Endothelial cell of umbilical vein (primary cell): ENCODE measurements at regions not wholly inside any gene's neighbourhood (a gene's known extent, or its start where the extent isn't known, plus 50 kb on each side); places are given as distances from the start of the nearest gene placed in this dataset.

Experiments
- BruUV-seq: library from RNA; stranded (reverse); fragments of 400-500 nt; replicated peaks from 2 replicates; lab custom pipeline; 2021; lab: Mats Ljungman, UMichigan
- CTCF ChIA-PET: fragments of 300-600, 350-600 bp; sonication (Branson Sonifier 250); formaldehyde crosslinking; loops from one replicate; lab custom pipeline; 2021; ENCODE audit warnings: antibody characterized with exemption, inconsistent platforms; lab: Charles Lee
- POLR2A ChIA-PET: fragments of 300-600, 350-600 bp; sonication (Branson Sonifier 250); formaldehyde crosslinking; loops from one replicate; lab custom pipeline; 2021; ENCODE audit warnings: antibody characterized with exemption, inconsistent platforms; lab: Charles Lee
- DNase-seq: peaks from one replicate; pipeline ENCODE4 v3.0.0-alpha.2; 2011; ENCODE audit warnings: low read depth, low spot score
- FAIRE-seq: peaks from 2 replicates; lab custom pipeline; 2011; peaks lifted over from hg19 to GRCh38; lab: Jason Lieb, UNC
- H2AFZ ChIP-seq: 2 replicates; pipeline ENCODE4 v1.6.0; 2012; ENCODE audit warnings: low read depth, low read length, control low read depth, inconsistent platforms
- H3K27ac ChIP-seq: 2 replicates; pipeline ENCODE4 v1.5.1; 2011; ENCODE audit warnings: low read depth, mild to moderate bottlenecking, control low read depth, low read length, moderate library complexity; ENCODE audit not compliant: insufficient read depth
- H3K27me3 ChIP-seq, 2 experiments: 2 replicates each; pipeline versions ENCODE4 v1.6.0 to v1.6.1; 2011; ENCODE audit warnings: low read length in 2 of 2, mixed read lengths in 1 of 2; ENCODE audit not compliant: control insufficient read depth in 2 of 2, insufficient read depth in 2 of 2
- H3K36me3 ChIP-seq, 2 experiments: 2 replicates in 1 of 2; 3 replicates in 1 of 2; pipeline ENCODE4 v1.5.1; 2011; ENCODE audit warnings: low read length in 2 of 2, mild to moderate bottlenecking in 1 of 2, moderate library complexity in 1 of 2; ENCODE audit not compliant: control insufficient read depth in 2 of 2, insufficient read depth in 2 of 2; ENCODE audit errors: extremely low read depth in 1 of 2
- H3K4me1 ChIP-seq: 3 replicates; pipeline ENCODE4 v1.5.1; 2011; ENCODE audit warnings: mild to moderate bottlenecking, low read length; ENCODE audit not compliant: control insufficient read depth, insufficient read depth; ENCODE audit errors: extremely low read depth
- H3K4me2 ChIP-seq: 2 replicates; pipeline ENCODE4 v1.6.1; 2011; ENCODE audit warnings: low read length, control low read depth, mixed read lengths; ENCODE audit not compliant: insufficient read depth
- H3K4me3 ChIP-seq, 3 experiments: fragments of 200-600 bp in 1 of 3; sonication (generic), shearing (Covaris generic) in 1 of 3; replicated peaks in 1 of 3; 2 replicates each; pipeline ENCODE4 v1.5.1; 2011 to 2016; ENCODE audit warnings: control low read depth in 3 of 3, low read length in 3 of 3, mild to moderate bottlenecking in 2 of 3, inconsistent platforms in 1 of 3, low read depth in 1 of 3, moderate library complexity in 1 of 3; ENCODE audit not compliant: insufficient read depth in 1 of 3
- H3K79me2 ChIP-seq: 2 replicates; pipeline ENCODE4 v1.6.0; 2012; ENCODE audit warnings: low read length, inconsistent platforms; ENCODE audit not compliant: control insufficient read depth, insufficient read depth
- H3K9ac ChIP-seq: replicated peaks from 2 replicates; pipeline ENCODE3; 2011; ENCODE audit warnings: low read length, control low read depth; ENCODE audit not compliant: insufficient read depth; ENCODE audit errors: extremely low read depth
- H3K9me1 ChIP-seq: replicated peaks from 3 replicates; pipeline ENCODE4 v1.6.0; 2011; ENCODE audit warnings: mild to moderate bottlenecking, low read length; ENCODE audit not compliant: control insufficient read depth, insufficient read depth; ENCODE audit errors: extremely low read depth
- H3K9me3 ChIP-seq: replicated peaks from 2 replicates; pipeline ENCODE4 v1.5.1; 2012; ENCODE audit warnings: low read length, inconsistent platforms; ENCODE audit not compliant: control insufficient read depth, insufficient read depth
- H4K20me1 ChIP-seq: replicated peaks from 2 replicates; pipeline ENCODE3; 2011; ENCODE audit warnings: mild to moderate bottlenecking, low read length; ENCODE audit not compliant: control insufficient read depth, insufficient read depth; ENCODE audit errors: extremely low read depth
- EZH2 ChIP-seq: IDR thresholded peaks from 2 replicates; pipeline ENCODE4 v1.6.1; 2012; ENCODE audit warnings: borderline replicate concordance, low read depth, mild to moderate bottlenecking, moderate library complexity, low read length, inconsistent platforms; ENCODE audit not compliant: severe bottlenecking
- FOS ChIP-seq: IDR thresholded peaks from 2 replicates; pipeline ENCODE4 v1.6.1; 2011; ENCODE audit warnings: mild to moderate bottlenecking, low read length, moderate library complexity, borderline replicate concordance; ENCODE audit not compliant: insufficient read depth
- GATA2 ChIP-seq: IDR thresholded peaks from 2 replicates; pipeline ENCODE4 v1.7.0; 2011; ENCODE audit warnings: low read depth, mild to moderate bottlenecking, moderate library complexity, mixed read lengths, low read length; ENCODE audit not compliant: insufficient read length, insufficient read depth
- JUN ChIP-seq: IDR thresholded peaks from 2 replicates; pipeline ENCODE4 v1.6.1; 2011; ENCODE audit warnings: borderline replicate concordance, low read depth; ENCODE audit not compliant: insufficient read length, insufficient read depth
- MAX ChIP-seq: IDR thresholded peaks from 2 replicates; pipeline ENCODE4 v1.6.1; 2011; ENCODE audit not compliant: insufficient read depth, insufficient read length
- MYC ChIP-seq: IDR thresholded peaks from one replicate; pipeline ENCODE4 v1.6.1; 2011; ENCODE audit warnings: mild to moderate bottlenecking, low read depth, low read length
- POLR2A ChIP-seq: IDR thresholded peaks from 2 replicates; pipeline ENCODE4 v1.6.1; 2012; ENCODE audit warnings: low read depth, mild to moderate bottlenecking, control low read depth, low read length
- POLR2AphosphoS5 ChIP-seq: IDR thresholded peaks from 2 replicates; pipeline ENCODE4 v1.6.1; 2012; ENCODE audit warnings: low read depth, mild to moderate bottlenecking, control low read depth, low read length, moderate library complexity; ENCODE audit not compliant: insufficient read depth
- dilution Hi-C: fragments of 300-500 bp; cut with MboI; formaldehyde crosslinking; loops from one replicate; pipeline ENCODE4 v1.15.0; 2019; ENCODE audit warnings: low sequenced_read_pairs; ENCODE audit not compliant: extremely low pct_ligation_motif_present
- intact Hi-C: fragments of 100-400 bp; cut with micrococcal nuclease; formaldehyde crosslinking; loops from one replicate; pipeline ENCODE4 v1.10.0; 2022
- TF ChIP-seq, protein P1 (sequence below), 2 donors: IDR thresholded peaks; 1 replicate in 1 of 2; 2 replicates in 1 of 2; pipeline ENCODE4 v1.5.1; 2011; ENCODE audit warnings: low read length in 2 of 2, mild to moderate bottlenecking in 2 of 2, moderate library complexity in 2 of 2, control low read depth in 1 of 2, inconsistent platforms in 1 of 2, low read depth in 1 of 2; ENCODE audit not compliant: insufficient read depth in 1 of 2; ENCODE audit errors: extremely low read depth in 1 of 2

DNA sequence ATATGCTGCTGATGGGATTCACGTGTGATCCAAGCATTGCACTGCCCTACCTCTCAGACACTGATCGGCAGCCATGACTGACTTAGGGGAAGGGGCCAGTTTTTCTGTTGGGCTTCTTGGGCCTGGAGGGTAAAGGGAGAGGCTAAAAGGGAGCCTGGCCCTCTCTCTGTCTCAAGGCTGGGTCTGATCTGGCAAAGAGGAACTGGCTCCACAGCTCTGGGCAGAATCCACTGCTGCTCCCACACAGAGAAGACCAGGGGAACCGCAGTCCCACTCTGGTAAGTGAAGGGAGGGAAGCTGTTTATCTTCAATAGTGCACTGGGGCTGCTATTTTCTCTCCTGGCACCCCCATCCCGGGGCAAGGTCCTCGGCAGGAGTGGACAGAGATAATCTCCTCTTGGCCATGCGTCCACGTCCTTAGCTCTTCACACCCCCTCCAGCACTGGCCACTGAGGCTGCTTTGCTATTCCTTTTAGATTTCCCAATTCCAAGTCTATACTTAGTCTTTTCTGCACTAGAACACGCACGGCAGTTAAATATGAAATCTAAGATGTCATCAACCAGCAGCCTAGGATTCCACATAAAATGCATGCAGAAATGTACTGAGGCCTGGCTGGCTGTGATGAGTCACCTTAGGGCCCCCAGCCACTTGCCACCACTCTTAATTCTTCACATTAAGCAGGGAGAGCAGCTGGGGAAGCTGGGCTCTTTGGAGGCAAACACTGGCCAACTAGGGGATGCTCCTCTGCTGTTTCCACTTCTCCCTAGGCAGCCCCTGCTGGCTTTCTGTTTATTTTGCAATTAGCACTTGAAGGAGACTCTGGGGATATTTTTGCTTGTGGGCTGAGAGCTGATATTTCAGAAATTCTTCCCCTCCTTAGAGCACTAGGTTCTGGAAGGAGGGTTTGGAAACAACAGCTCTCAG is 87.8 kb upstream of the ARMC2 start:
- H3K27ac ChIP-seq = no peak overlapping the region
- no peak overlapping the region for H2AFZ ChIP-seq
- POLR2A ChIA-PET = no interaction called here
- H4K20me1 ChIP-seq = no peaks in the 10 kb centered on the region
- dilution Hi-C loops = no loop called here
- TF ChIP-seq MYC (no peak), FOS (no peak), MAX (no peak), JUN (no peak), POLR2AphosphoS5 (no peak), GATA2 (no peak), POLR2A (no peak), EZH2 (no peak)
- TF ChIP-seq, protein P1, sequence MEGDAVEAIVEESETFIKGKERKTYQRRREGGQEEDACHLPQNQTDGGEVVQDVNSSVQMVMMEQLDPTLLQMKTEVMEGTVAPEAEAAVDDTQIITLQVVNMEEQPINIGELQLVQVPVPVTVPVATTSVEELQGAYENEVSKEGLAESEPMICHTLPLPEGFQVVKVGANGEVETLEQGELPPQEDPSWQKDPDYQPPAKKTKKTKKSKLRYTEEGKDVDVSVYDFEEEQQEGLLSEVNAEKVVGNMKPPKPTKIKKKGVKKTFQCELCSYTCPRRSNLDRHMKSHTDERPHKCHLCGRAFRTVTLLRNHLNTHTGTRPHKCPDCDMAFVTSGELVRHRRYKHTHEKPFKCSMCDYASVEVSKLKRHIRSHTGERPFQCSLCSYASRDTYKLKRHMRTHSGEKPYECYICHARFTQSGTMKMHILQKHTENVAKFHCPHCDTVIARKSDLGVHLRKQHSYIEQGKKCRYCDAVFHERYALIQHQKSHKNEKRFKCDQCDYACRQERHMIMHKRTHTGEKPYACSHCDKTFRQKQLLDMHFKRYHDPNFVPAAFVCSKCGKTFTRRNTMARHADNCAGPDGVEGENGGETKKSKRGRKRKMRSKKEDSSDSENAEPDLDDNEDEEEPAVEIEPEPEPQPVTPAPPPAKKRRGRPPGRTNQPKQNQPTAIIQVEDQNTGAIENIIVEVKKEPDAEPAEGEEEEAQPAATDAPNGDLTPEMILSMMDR (IDR thresholded peaks at IDR 0.05; ENCODE audit: extremely low read depth in 1 of 2, insufficient read depth in 1 of 2, low read depth in 1 of 2, low read length in 2 of 2) = no peak
- peaks cover 6 to 7% of the 10 kb centered on the region in 2 experiments for H3K27me3 ChIP-seq
- no peak for DNase-seq
- FAIRE-seq = no peak
- H3K36me3 ChIP-seq = no peaks in the 10 kb centered on the region
- no peak overlapping the region for H3K4me3 ChIP-seq
- no peaks in the 10 kb centered on the region for H3K9me3 ChIP-seq
- no TSS peak for BruUV-seq
- no peak overlapping the region for H3K9ac ChIP-seq
- H3K4me2 ChIP-seq = no peak overlapping the region
- H3K4me1 ChIP-seq = no peaks in the 10 kb centered on the region
- CTCF ChIA-PET = interaction anchor here (1.4 kb wide), 1 partner anchor 11 kb away, joined by 4 read pairs; no protein-coding TSS in a partner anchor
- no peaks in the 10 kb centered on the region for H3K79me2 ChIP-seq
- no peaks in the 10 kb centered on the region for H3K9me1 ChIP-seq
- intact Hi-C loops = no loop called here
